ENCODE measurements at regions not wholly inside any gene's neighbourhood (a gene's known extent, or its start where the extent isn't known, plus 50 kb on each side); places are given as distances from the start of the nearest gene placed in this dataset.

GRCh38 chr3:95297581-95297980 is 1234.7 kb downstream of the NSUN3 start:
- no peaks in the 10 kb centered on the region for H3K4me1 ChIP-seq
- H3K4me3 ChIP-seq: no peak overlapping the region
- DNase-seq: no peak
- no peak overlapping the region for H3K27ac ChIP-seq
- TF ChIP-seq CTCF (IDR thresholded peaks at IDR 0.05): no peak
- no peaks in the 10 kb centered on the region for H3K36me3 ChIP-seq
- WGBS, 2 donors: 58 to 66% methylated on average over 1 of the region's 1 CpG
- intact Hi-C loops (cut with DNase I): no loop called here
- H3K9me3 ChIP-seq: no peaks in the 10 kb centered on the region
- H3K27me3 ChIP-seq: no peaks in the 10 kb centered on the region

GRCh38 chr3:95302044-95302443 is 1239.2 kb downstream of the NSUN3 start:
- Histone ChIP-seq H3K27ac (no peak overlapping the region), H3K4me1 (no peaks in the 10 kb centered on the region), H3K27me3 (no peaks in the 10 kb centered on the region), H3K36me3 (no peaks in the 10 kb centered on the region), H3K4me3 (no peak overlapping the region), H3K9me3 (no peaks in the 10 kb centered on the region)
- TF ChIP-seq POLR2A (IDR thresholded peaks at IDR 0.05) (no peak), CTCF (IDR thresholded peaks at IDR 0.05) (no peak)
- DNase-seq: no peak
- intact Hi-C loops (cut with DNase I): no loop called here
- WGBS, 2 donors: 61 to 64% methylated on average over 1 of the region's 1 CpG

DNA sequence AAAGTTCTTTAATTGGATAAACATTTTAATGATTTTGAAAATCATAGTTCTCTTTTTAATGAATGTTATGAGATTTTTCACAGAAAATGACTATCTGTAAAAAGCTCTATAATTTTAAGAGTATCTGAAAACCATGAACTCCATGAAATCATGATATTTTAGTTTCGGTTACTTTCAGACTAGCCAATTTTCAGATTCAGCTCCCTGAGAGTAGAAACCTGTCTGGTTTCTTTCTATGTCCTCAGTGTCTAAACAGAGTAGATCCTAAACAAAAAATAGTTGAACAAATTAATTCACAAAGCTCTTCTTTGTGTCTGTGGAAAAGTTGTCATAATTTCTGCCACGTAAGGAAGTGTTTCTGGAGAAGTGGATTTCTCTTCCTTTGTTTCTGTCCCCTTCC is 1247.7 kb downstream of the NSUN3 start:
- TF ChIP-seq CTCF (IDR thresholded peaks at IDR 0.05) (no peak), POLR2A (IDR thresholded peaks at IDR 0.05) (no peak)
- Histone ChIP-seq H3K4me3 (no peak overlapping the region), H3K27ac (no peak overlapping the region), H3K9me3 (no peaks in the 10 kb centered on the region), H3K4me1 (no peaks in the 10 kb centered on the region), H3K27me3 (no peaks in the 10 kb centered on the region), H3K36me3 (no peaks in the 10 kb centered on the region)
- intact Hi-C loops (cut with DNase I): no loop called here
- 67 to 76% methylated on average over 2 of the region's 2 CpGs for WGBS, 2 donors
- DNase-seq: no peak

- Histone ChIP-seq H3K4me3 (no peak overlapping the region), H3K36me3 (no peaks in the 10 kb centered on the region), H3K27ac (no peak overlapping the region), H3K27me3 (no peaks in the 10 kb centered on the region), H3K4me1 (no peaks in the 10 kb centered on the region), H3K9me3 (no peaks in the 10 kb centered on the region)
- intact Hi-C loops (cut with DNase I): no loop called here
- TF ChIP-seq CTCF (IDR thresholded peaks at IDR 0.05): no peak
- TF ChIP-seq POLR2A (IDR thresholded peaks at IDR 0.05): no peak
- no peak for DNase-seq
- WGBS, 2 donors: 11 to 48% methylated on average over 2 of the region's 2 CpGs
These were observed 1248.4 kb downstream of the NSUN3 start for GRCh38 chr3:95311272-95311671.

- Histone ChIP-seq H3K27me3 (no peaks in the 10 kb centered on the region), H3K27ac (no peak overlapping the region), H3K9me3 (no peaks in the 10 kb centered on the region), H3K36me3 (no peaks in the 10 kb centered on the region), H3K4me1 (no peaks in the 10 kb centered on the region), H3K4me3 (no peak overlapping the region)
- intact Hi-C loops (cut with DNase I): no loop called here
- TF ChIP-seq CTCF (IDR thresholded peaks at IDR 0.05) (no peak), POLR2A (IDR thresholded peaks at IDR 0.05) (no peak)
- 48 to 67% methylated on average over 3 of the region's 3 CpGs for WGBS, 2 donors
- no peak for DNase-seq
These were observed 1249.8 kb downstream of the NSUN3 start for GRCh38 chr3:95312650-95313049.
